IMR-90 (cell line): ENCODE measurements at regions not wholly inside any gene's neighbourhood (a gene's known extent, or its start where the extent isn't known, plus 50 kb on each side); places are given as distances from the start of the nearest gene placed in this dataset.

Experiments used
- ATAC-seq: fragments of 200-7000 bp; cut with Tn5 transposase; 2 replicates; pipeline ENCODE4 v1.9.1; 2020; ENCODE audit warnings: low read depth, mild to moderate bottlenecking, moderate library complexity
- BruUV-seq: library from RNA; stranded (reverse); fragments of 400-500 nt; replicated peaks from 2 replicates; lab custom pipeline; 2021; lab: Mats Ljungman, UMichigan
- CTCF ChIA-PET: fragments of 300-600 bp; formaldehyde crosslinking; extraction: SDS; loops from one replicate; lab custom pipeline; 2021; ENCODE audit warnings: antibody characterized with exemption; lab: Yijun Ruan, JAX
- POLR2A ChIA-PET: fragments of 300-600 bp; sonication (Branson Sonifier 250); formaldehyde crosslinking; loops from one replicate; lab custom pipeline; 2022; ENCODE audit warnings: antibody characterized with exemption; ENCODE audit not compliant: unreplicated experiment; lab: Charles Lee
- DNase-seq: peaks from one replicate; pipeline ENCODE4 v3.0.0; 2013
- H2AFZ ChIP-seq: replicated peaks from 2 replicates; pipeline ENCODE3; 2013; ENCODE audit warnings: low read length, mild to moderate bottlenecking; ENCODE audit not compliant: poor library complexity
- H2AK5ac ChIP-seq: 2 replicates; pipeline ENCODE4 v1.6.1; 2013; ENCODE audit warnings: low read depth, low read length, inconsistent platforms
- H2AK9ac ChIP-seq: replicated peaks from 2 replicates; pipeline ENCODE3; 2013; ENCODE audit warnings: mild to moderate bottlenecking, low read depth, low read length, moderate library complexity; ENCODE audit not compliant: poor library complexity
- H2BK120ac ChIP-seq: 2 replicates; pipeline ENCODE4 v1.6.1; 2013; ENCODE audit warnings: low read depth, low read length, inconsistent platforms
- H2BK15ac ChIP-seq: 3 replicates; pipeline ENCODE4 v1.6.1; 2013; ENCODE audit warnings: low read depth, low read length, inconsistent platforms
- H2BK20ac ChIP-seq: 2 replicates; pipeline ENCODE4 v1.6.1; 2013; ENCODE audit warnings: low read depth, mild to moderate bottlenecking, inconsistent platforms, low read length, moderate library complexity
- H2BK5ac ChIP-seq: 2 replicates; pipeline ENCODE4 v1.6.1; 2013; ENCODE audit warnings: mild to moderate bottlenecking, low read depth, low read length, inconsistent platforms; ENCODE audit not compliant: poor library complexity, severe bottlenecking
- H3K14ac ChIP-seq: replicated peaks from 2 replicates; pipeline ENCODE4 v1.6.1; 2013; ENCODE audit warnings: low read depth, low read length, inconsistent platforms
- H3K18ac ChIP-seq: 2 replicates; pipeline ENCODE4 v1.6.1; 2013; ENCODE audit warnings: low read depth, low read length, control low read depth
- H3K23ac ChIP-seq: 2 replicates; pipeline ENCODE4 v1.6.1; 2013; ENCODE audit warnings: low read depth, low read length, inconsistent platforms
- H3K27ac ChIP-seq: 2 replicates; pipeline ENCODE4 v1.5.1; 2013; ENCODE audit warnings: mild to moderate bottlenecking, control low read depth, low read length; ENCODE audit not compliant: insufficient read depth
- H3K27me3 ChIP-seq: 2 replicates; pipeline ENCODE4 v1.6.1; 2013; ENCODE audit warnings: low read length; ENCODE audit not compliant: control insufficient read depth, insufficient read depth
- H3K36me3 ChIP-seq: 2 replicates; pipeline ENCODE4 v1.6.1; 2013; ENCODE audit warnings: low read length, mixed read lengths; ENCODE audit not compliant: control insufficient read depth, insufficient read depth
- H3K4ac ChIP-seq: 2 replicates; pipeline ENCODE4 v1.6.1; 2013; ENCODE audit warnings: low read depth, low read length, inconsistent platforms
- H3K4me1 ChIP-seq: 2 replicates; pipeline ENCODE4 v1.6.1; 2013; ENCODE audit warnings: low read length, mixed read lengths; ENCODE audit not compliant: control insufficient read depth, insufficient read depth
- H3K4me2 ChIP-seq: 2 replicates; pipeline ENCODE4 v1.6.1; 2013; ENCODE audit warnings: low read depth, mild to moderate bottlenecking, control low read depth, low read length, moderate library complexity
- H3K4me3 ChIP-seq: 2 replicates; pipeline ENCODE4 v1.5.1; 2013; ENCODE audit warnings: low read depth, mild to moderate bottlenecking, control low read depth, low read length, moderate library complexity; ENCODE audit not compliant: insufficient read depth
- H3K56ac ChIP-seq: 2 replicates; pipeline ENCODE4 v1.6.1; 2013; ENCODE audit warnings: low read length, inconsistent platforms; ENCODE audit not compliant: insufficient read depth; ENCODE audit errors: extremely low read depth
- H3K79me1 ChIP-seq, 2 experiments: 2 replicates each; pipeline ENCODE4 v1.6.1; 2013; ENCODE audit warnings: low read length in 2 of 2, inconsistent platforms in 1 of 2, low read depth in 1 of 2
- H3K9ac ChIP-seq: 2 replicates; pipeline ENCODE4 v1.6.1; 2013; ENCODE audit warnings: low read depth, low read length, control low read depth
- H3K9me1 ChIP-seq: 2 replicates; pipeline ENCODE4 v1.6.1; 2013; ENCODE audit warnings: low read length, inconsistent platforms; ENCODE audit not compliant: insufficient read depth
- H3K9me3 ChIP-seq: 2 replicates; pipeline ENCODE4 v1.6.1; 2013; ENCODE audit warnings: low read length; ENCODE audit not compliant: control insufficient read depth, insufficient read depth
- H4K20me1 ChIP-seq: 2 replicates; pipeline ENCODE4 v1.6.1; 2013; ENCODE audit warnings: low read length, inconsistent platforms; ENCODE audit not compliant: insufficient read depth
- H4K5ac ChIP-seq: 2 replicates; pipeline ENCODE4 v1.6.1; 2013; ENCODE audit warnings: mild to moderate bottlenecking, low read depth, low read length, control low read depth
- H4K8ac ChIP-seq, 2 experiments: 2 replicates each; pipeline ENCODE4 v1.6.1; 2013; ENCODE audit warnings: low read depth in 2 of 2, low read length in 2 of 2, control low read depth in 1 of 2, inconsistent platforms in 1 of 2
- H4K91ac ChIP-seq: 2 replicates; pipeline ENCODE4 v1.6.1; 2013; ENCODE audit warnings: low read depth, low read length, inconsistent platforms; ENCODE audit not compliant: insufficient read depth
- MAZ ChIP-seq: IDR thresholded peaks from 2 replicates; pipeline ENCODE4 v1.6.1; 2012; ENCODE audit warnings: low read depth, mild to moderate bottlenecking, low read length, improper control_type of control experiment, moderate library complexity, borderline replicate concordance
- MXI1 ChIP-seq: IDR thresholded peaks from 2 replicates; pipeline ENCODE4 v1.6.1; 2012; ENCODE audit warnings: low read depth, mild to moderate bottlenecking, low read length, moderate library complexity, borderline replicate concordance
- NFE2L2 ChIP-seq: fragments of 150-350 bp; IDR thresholded peaks from 2 replicates; pipeline ENCODE4 v1.6.1; 2016; ENCODE audit warnings: low read depth, mild to moderate bottlenecking, low read length
- RAD21 ChIP-seq: IDR thresholded peaks from 2 replicates; pipeline ENCODE4 v1.6.1; 2012; ENCODE audit warnings: low read length, improper control_type of control experiment
- RFX5 ChIP-seq: IDR thresholded peaks from 2 replicates; pipeline ENCODE4 v1.8.0; 2012; ENCODE audit warnings: low read depth, mild to moderate bottlenecking, low read length, moderate library complexity
- WGBS, 2 experiments: methylation state at CpG; one replicate each; pipeline versions ENCODE4 v1.1.5 to v1.1.7; 2013; ENCODE audit warnings: missing lambda C conversion rate in 2 of 2; ENCODE audit not compliant: insufficient read length in 1 of 2; ENCODE audit errors: extremely low coverage in 2 of 2; 5-methylcytosine and 5-hydroxymethylcytosine counted together
- dilution Hi-C: fragments of 300-500 bp; cut with HindIII; formaldehyde crosslinking; loops from one replicate; pipeline ENCODE4 v1.14.3; 2018; ENCODE audit warnings: low sequenced_read_pairs; ENCODE audit not compliant: unreplicated experiment
- in situ Hi-C: fragments of 300-500 bp; cut with MboI; formaldehyde crosslinking; loops from 3 replicates; pipeline ENCODE4 v1.14.3; 2019; ENCODE audit warnings: low sequenced_read_pairs, inconsistent platforms, mixed read lengths
- intact Hi-C: fragments of 100-400 bp; cut with micrococcal nuclease; formaldehyde crosslinking; loops from 2 replicates; pipeline ENCODE4 v1.10.0; 2022
- TF ChIP-seq, protein P1 (sequence below): fragments of 150-350 bp; IDR thresholded peaks from 2 replicates; pipeline ENCODE4 v1.6.1; 2017; ENCODE audit warnings: mild to moderate bottlenecking, antibody characterized with exemption, low read length, low read depth

DNA sequence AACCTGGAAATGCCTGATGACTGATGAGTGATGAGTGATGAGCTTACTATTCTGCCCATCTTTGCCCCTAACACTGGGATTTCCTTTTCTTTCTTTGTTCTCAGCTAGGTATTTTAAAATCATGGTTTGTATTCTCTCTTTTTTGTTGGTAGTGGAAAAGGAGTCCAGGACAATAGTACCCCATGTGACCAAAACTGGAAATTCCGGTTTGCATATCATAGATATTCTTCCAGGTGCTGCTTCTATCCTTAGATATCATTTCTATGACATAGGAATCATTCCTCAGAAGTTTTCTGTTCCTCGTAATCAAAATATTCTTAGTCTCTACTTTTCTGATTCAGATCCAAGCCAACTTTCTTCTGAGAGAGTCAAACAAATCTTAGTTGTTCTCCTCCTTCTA is 320.5 kb upstream of the TET2 start:
- Histone ChIP-seq H4K91ac (no peak overlapping the region), H2AK5ac (no peak overlapping the region), H4K20me1 (no peaks in the 10 kb centered on the region), H2BK20ac (no peak overlapping the region), H2AFZ (no peak overlapping the region), H3K56ac (no peak overlapping the region), H3K4me3 (no peak overlapping the region), H3K36me3 (no peaks in the 10 kb centered on the region), H3K79me1 (no peaks in the 10 kb centered on the region), H2BK5ac (no peak overlapping the region), H3K23ac (no peak overlapping the region), H3K4ac (no peak overlapping the region), H4K8ac (no peak overlapping the region), H2BK120ac (no peak overlapping the region), H3K4me2 (no peak overlapping the region), H3K9me1 (no peaks in the 10 kb centered on the region), H3K9me3 (no peaks in the 10 kb centered on the region), H3K27ac (no peak overlapping the region), H3K4me1 (no peaks in the 10 kb centered on the region), H3K18ac (no peak overlapping the region), H4K5ac (no peak overlapping the region), H3K27me3 (no peaks in the 10 kb centered on the region), H3K14ac (no peak overlapping the region), H2BK15ac (no peak overlapping the region), H3K9ac (no peak overlapping the region), H2AK9ac (no peak overlapping the region)
- in situ Hi-C loops = no loop called here
- WGBS, 2 experiments = no CpG with 5 or more reads among the region's 2 CpGs
- dilution Hi-C loops = no loop called here
- ATAC-seq = no peak
- TF ChIP-seq RFX5 (no peak), MAZ (no peak), RAD21 (no peak), MXI1 (no peak), NFE2L2 (no peak)
- TF ChIP-seq, protein P1, sequence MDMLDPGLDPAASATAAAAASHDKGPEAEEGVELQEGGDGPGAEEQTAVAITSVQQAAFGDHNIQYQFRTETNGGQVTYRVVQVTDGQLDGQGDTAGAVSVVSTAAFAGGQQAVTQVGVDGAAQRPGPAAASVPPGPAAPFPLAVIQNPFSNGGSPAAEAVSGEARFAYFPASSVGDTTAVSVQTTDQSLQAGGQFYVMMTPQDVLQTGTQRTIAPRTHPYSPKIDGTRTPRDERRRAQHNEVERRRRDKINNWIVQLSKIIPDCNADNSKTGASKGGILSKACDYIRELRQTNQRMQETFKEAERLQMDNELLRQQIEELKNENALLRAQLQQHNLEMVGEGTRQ = no peak
- ChIA-PET CTCF (no interaction called here), POLR2A (no interaction called here)
- no TSS peak for BruUV-seq
- intact Hi-C loops = no loop called here
- no peak for DNase-seq
